Astrocyte of the spinal cord (primary cell): ENCODE measurements at regions not wholly inside any gene's neighbourhood (a gene's known extent, or its start where the extent isn't known, plus 50 kb on each side); places are given as distances from the start of the nearest gene placed in this dataset.

Source experiments
- DNase-seq: peaks from one replicate; pipeline ENCODE4 v3.0.0; 2011; ENCODE audit warnings: low read depth, low spot score
- H3K4me3 ChIP-seq: 2 replicates; pipeline ENCODE4 v1.5.1; 2011; ENCODE audit warnings: low read depth, mild to moderate bottlenecking, low read length, moderate library complexity
- in situ Hi-C: cut with HindIII; loops from 2 replicates; pipeline ENCODE4 v1.10.0; 2017; ENCODE audit warnings: low sequenced_read_pairs
- TF ChIP-seq, protein P1 (sequence below): IDR thresholded peaks from 2 replicates; pipeline ENCODE4 v1.5.1; 2012; ENCODE audit warnings: low read depth, mild to moderate bottlenecking, low read length, inconsistent platforms

DNA sequence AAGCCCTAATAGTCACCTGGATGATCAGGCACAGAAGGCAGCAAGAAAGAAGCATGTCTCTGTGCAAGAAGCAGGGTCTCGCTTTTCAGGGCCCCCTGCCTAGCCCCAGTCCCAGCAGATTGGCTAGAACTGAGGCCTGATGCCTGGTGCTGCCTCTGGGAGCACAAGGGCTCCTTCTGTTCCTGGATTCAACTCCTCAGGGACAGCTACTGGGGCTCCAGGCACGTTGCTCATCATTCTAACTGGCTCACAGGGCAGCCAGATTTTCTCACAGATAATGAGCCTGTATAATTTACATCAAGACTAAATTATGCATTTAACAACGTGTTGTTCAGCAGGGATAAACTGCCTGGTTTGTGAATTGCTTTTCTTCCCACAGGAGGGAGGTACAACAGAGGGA lies 106.5 kb upstream of the PLXNC1 start:
- TF ChIP-seq, protein P1, sequence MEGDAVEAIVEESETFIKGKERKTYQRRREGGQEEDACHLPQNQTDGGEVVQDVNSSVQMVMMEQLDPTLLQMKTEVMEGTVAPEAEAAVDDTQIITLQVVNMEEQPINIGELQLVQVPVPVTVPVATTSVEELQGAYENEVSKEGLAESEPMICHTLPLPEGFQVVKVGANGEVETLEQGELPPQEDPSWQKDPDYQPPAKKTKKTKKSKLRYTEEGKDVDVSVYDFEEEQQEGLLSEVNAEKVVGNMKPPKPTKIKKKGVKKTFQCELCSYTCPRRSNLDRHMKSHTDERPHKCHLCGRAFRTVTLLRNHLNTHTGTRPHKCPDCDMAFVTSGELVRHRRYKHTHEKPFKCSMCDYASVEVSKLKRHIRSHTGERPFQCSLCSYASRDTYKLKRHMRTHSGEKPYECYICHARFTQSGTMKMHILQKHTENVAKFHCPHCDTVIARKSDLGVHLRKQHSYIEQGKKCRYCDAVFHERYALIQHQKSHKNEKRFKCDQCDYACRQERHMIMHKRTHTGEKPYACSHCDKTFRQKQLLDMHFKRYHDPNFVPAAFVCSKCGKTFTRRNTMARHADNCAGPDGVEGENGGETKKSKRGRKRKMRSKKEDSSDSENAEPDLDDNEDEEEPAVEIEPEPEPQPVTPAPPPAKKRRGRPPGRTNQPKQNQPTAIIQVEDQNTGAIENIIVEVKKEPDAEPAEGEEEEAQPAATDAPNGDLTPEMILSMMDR, result no peak
- H3K4me3 ChIP-seq, result no peak overlapping the region
- DNase-seq, result no peak
- in situ Hi-C loops, result no loop called here

DNA sequence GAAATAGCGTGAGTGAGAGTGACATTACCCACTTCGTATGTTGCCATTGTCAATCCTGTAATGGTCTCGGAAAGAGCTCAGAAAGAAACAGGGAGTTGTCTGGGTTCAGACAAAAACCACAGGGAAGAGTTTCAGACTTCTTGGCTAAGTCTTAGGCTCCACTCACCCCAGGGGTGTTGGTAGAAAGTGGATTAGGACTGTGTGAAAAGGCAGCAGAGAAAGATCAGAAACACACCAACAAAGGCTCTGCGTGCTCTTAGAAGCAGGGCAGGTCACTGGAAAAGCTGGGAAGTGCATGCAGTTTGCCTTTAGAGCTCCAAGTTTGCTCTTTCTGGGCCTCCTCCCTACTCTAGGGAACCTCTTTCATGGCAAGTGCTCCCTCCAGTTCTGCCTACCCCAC lies 106.1 kb upstream of the PLXNC1 start:
- no peak for DNase-seq
- TF ChIP-seq, protein P1, result no peak
- H3K4me3 ChIP-seq, result no peak overlapping the region
- in situ Hi-C loops, result no loop called here

DNA sequence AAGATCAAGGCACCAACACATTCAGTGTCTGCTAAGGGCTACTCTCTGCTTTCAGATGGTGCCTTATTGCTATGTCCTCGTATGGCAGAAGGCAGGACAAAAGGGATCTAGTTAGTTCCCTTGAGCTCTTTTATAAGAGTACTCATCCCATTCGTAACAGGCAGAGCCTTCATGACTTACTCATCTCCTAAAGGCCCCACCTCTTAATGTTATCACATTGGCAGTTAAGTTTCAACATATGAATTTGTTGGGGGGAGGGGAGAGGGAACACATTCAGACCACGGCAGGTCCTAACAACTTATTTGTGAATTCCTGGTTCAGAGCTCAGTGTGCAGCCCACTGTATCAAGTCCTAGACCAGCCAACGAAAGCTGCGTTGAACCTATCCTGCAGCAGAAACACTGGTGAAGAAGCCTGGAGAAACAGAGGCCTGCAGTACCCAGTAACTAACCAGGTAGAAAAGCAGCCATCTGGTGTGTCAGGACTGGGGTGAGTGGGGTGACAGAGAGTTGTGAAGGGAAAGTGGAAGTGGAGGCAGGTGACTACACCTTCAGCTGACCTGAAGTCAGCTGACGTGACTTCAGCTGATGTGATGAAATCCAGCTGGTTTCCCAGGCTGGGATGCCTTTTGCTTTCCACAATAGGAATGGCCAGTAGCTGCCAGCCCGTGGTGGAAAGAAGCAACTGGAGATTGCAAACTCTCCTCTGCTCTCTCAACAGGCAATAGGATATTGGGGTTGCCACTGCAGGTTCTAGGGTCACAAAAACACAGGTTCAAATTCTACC lies 101.6 kb upstream of the PLXNC1 start:
- in situ Hi-C loops, result no loop called here
- DNase-seq, result no peak
- TF ChIP-seq, protein P1, result no peak
- H3K4me3 ChIP-seq, result no peak overlapping the region

DNA sequence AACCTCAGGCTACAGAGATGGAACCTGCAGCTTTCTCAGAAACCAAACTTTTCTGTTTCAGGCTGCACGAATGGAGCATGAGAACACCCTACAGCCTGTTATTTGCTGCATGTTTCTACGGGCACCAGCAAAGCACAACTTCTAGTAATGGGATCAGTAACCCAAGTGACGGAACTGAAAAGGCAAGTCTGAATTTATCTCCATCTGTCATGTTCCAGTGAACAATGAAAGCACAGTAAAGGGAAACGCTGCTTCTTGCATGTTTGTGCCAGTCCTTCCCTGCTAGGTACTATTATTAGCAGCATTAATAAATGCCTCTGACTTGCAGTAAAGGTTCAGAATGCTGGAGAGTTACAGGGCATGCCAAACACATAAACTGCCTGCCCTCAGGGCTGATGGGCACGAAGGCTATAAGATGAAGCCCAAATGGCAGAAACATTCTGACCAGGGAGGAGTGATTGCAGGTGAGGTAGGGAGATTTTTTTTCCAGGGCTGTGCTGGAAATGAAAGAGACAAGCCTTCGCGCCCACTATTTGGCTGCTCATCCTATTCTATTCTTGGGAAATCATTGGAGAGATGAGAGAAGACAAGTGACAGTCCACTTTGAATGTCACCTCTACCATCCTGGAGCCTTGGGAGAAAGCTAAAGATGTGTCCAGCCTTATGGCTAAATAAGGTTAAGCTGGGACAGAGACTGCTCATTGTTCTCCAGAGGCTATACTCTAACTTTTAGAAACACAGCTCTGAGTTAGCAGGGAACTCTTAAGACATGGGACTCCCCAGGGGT lies 100.4 kb upstream of the PLXNC1 start:
- in situ Hi-C loops, result no loop called here

DNA sequence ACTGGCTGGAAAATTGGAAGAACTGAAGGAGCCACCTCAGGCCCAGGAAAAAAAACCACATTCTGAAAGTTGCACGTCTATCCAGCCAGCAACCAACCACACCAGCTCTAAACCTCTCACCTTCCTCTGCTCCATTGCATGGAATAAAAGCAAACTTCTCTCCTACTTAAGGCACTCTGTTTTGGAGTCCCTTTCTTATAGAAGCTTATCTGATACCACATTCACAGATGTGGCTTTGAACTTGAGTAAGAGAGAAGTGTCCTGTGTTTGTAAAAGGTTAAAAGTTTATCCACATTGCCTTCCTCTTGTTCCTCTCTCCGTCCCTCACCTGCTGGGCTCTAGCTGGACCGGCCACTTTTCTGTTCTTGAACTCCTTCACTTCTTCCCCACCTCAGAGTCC lies 99.6 kb upstream of the PLXNC1 start:
- in situ Hi-C loops, result no loop called here
- H3K4me3 ChIP-seq, result no peak overlapping the region
- TF ChIP-seq, protein P1, result no peak

More for the DNA sequence above, 100.4 kb upstream of the PLXNC1 start:
- no peak for DNase-seq
- no peak overlapping the region for H3K4me3 ChIP-seq
- TF ChIP-seq, protein P1, result no peak

DNA sequence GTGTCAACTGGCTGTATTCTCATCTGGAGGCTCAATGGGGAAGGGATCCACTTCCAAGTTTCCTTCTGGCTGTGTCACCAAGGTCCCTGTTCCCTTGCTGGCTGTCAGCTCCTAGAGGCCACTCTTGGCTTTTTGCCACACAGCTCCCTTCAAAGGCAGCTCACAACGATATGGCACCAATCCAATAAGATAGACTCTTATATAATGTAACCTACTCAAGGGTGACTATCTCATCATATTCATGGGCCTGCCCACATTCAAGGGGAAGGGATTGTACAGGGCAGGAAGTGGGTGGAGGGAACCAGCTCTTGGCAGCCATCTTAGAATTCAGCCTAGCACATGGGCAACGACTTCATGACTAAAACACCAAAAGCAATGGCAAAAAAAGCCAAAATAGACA lies 98.7 kb upstream of the PLXNC1 start:
- in situ Hi-C loops, result no loop called here
- H3K4me3 ChIP-seq, result no peak overlapping the region
- no peak for DNase-seq
- TF ChIP-seq, protein P1, result no peak

More for the DNA sequence above, 99.6 kb upstream of the PLXNC1 start:
- DNase-seq, result no peak
